Eye (tissue), 1 donor: ENCODE measurements at regions not wholly inside any gene's neighbourhood (a gene's known extent, or its start where the extent isn't known, plus 50 kb on each side); places are given as distances from the start of the nearest gene placed in this dataset.

Source experiments
- DNase-seq: peaks from one replicate; pipeline ENCODE4 v3.0.0-alpha.2; 2015

DNA sequence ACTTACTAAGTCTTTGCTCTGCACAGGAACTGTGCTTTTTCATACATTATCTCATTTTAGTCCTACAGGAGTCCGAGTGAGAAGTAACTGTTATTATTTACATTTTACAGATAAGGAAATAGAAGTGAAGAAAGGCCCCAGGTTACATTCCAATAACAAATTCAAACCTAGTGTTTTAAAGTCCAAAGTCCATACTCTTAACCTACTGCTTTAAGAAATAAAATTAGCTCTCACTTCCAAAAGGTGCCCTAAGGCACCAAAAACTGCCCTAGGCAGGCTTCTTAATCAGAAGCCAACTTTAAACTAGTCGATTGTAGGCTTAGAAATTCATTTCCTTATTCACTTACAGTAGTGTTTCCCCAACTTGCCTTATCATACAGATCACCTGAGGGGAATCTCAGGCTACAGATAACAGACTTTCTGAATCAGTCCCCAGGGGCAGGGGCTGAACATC is 555.9 kb downstream of the DIAPH3 start:
- DNase-seq = no peak

DNA sequence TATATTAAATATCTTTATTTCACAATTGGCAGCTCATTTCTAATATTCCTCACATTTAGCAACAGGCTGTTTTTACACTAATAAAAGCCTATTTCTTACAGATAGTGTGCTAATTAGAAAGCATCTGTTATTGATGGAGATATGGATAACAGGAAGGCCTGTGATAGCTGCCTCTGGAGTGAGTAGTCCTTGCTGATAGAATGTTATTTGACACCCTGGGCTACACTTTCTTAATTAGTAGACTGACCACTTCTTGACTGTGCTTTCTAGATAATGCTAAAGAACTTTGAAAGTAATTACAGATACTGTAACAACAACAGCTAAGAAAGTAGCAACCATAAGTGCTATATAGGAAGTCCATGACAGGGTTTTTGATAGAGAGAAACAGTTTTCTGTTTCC is 554.3 kb downstream of the DIAPH3 start:
- no peak for DNase-seq
